GM19240 (cell line): ENCODE measurements at regions not wholly inside any gene's neighbourhood (a gene's known extent, or its start where the extent isn't known, plus 50 kb on each side); places are given as distances from the start of the nearest gene placed in this dataset.
A peak's percentile ranks its signal among the peaks of the same experiment; 100 is the strongest.
"Not testable (repeated sequence)": the region's sequence is repeated elsewhere in the genome, so short reads cannot be mapped to it uniquely, and the experiment has no call there.

ENCODE experiments used
- DNase-seq: peaks from one replicate; pipeline ENCODE4 v3.0.0; 2011; ENCODE audit warnings: low spot score; ENCODE audit not compliant: insufficient read length

DNA sequence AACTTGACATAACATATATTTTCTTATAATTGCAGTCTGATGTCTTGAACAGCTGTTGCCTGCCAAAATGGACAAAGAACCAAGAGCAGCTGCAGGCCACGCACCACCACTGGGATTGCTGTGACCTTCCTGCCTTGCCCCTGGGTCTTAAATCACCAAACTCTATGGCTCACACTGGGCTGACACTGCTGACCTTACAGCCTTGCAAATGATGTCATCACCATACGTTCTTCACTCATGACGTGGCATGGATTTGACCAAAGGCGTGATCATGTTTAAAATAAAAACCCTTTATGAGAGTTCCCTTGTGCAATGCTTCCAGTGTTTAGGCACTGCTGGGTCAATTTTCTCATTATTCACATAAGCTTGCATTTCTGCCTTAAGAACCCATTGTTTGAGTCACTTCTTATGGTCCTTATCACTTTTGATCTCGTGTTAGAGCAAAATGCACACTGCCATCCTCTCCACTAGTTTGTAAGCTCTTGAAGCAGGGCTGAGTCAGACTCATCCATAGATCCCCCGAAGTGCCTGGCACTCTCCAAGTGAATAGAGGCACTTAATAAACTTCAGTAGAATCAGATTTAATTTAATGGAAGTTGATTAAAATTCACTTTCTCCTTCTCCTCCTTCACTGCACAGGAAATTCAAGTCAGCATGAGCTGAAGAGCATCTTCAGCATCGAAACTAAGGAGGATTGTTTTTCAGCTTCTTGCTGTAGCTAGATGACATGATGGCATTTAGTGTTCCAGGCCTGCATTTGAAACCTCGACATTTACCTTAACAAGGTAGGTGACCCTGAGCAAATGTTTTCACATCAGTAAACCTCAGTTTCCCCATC lies 132.4 kb upstream of the PZP start:
- DNase-seq, result no peak

DNA sequence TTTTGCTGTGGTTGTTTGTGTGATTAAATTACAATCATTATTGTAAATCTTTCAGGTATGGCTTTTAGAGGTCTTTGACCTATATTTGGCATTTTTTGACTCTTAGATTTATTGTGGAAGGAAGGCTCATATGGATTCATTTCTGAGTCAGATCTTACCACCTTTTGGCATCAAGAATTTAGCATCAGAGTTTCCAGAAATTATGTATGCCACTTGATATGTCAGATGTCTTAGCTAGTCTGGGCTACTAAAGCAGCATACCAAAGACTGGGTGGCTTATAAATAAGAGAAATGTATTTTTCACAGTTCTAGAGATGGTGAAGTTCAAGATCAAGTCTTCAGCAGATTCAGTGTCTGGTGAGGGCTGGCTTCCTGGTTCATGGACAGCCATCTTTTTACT lies 129.5 kb upstream of the PZP start:
- DNase-seq, result no peak

DNA sequence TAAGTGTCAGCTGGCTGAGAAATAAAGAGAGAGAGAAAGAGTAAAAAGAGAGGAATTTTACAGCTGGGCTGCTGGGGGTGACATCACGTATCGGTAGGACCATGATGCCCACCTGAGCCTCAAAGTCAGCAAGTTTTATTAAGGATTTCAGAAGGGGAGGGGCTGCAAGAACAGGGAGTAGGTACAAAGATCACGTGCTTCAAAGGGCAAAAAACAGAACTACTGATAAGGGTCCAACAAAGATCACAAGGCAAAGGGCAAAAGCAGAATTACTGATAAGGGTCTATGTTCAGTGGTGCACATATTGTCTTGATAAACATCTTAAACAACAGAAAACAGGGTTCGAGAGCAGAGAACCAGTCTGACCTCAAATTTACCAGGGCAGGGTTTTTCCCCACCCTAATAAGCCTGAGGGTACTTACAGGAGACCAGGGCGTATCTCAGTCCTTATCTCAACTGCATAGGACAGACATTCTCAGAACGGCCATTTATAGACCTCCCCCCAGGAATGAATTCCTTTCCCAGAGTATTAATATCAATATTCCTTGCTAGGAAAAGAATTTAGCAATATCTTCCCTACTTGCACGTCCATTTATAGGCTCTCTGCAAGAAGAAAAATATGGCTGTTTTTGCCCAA lies 128.3 kb upstream of the PZP start:
- not testable (repeated sequence) for DNase-seq

DNA sequence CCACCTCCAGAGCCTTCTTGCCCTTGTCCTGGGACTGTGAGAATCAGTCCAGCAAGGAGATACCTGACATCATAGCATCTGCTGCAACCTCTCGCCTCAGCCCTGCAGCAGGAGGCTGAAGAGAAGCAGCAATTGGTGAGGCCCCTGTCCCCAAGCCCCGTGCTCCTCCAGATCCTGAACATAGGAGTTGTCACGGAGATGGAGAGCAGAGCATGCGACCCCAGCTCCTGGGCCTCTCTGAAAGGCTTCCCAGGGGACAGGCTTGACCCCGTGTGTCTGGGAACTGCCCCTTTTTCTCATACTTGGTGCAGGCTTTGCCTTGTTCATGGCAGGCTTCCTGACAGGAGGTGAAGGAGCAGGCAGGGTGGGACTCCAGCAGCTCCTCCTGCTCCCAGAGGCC lies 127.7 kb upstream of the PZP start:
- no peak for DNase-seq

DNA sequence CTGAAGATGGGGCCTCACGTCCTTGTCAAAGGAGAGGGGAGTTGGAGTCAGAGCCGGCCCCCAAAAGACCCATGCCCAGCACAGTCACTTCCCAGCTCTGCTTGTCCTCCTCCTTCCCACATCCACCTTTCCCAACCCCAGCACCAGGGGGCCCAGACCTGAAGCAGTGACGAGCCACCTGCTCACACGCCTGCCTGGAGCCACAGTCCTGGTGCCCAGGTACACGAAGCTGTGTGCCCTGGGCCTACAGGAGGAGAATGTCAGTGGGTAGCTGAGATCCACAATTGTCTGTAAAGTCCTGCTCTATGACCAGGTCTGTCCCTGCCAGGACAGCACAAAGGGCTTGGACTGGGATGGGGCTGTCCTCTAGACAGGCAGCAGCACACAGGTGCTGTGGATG lies 126.8 kb upstream of the PZP start:
- DNase-seq, result no peak

DNA sequence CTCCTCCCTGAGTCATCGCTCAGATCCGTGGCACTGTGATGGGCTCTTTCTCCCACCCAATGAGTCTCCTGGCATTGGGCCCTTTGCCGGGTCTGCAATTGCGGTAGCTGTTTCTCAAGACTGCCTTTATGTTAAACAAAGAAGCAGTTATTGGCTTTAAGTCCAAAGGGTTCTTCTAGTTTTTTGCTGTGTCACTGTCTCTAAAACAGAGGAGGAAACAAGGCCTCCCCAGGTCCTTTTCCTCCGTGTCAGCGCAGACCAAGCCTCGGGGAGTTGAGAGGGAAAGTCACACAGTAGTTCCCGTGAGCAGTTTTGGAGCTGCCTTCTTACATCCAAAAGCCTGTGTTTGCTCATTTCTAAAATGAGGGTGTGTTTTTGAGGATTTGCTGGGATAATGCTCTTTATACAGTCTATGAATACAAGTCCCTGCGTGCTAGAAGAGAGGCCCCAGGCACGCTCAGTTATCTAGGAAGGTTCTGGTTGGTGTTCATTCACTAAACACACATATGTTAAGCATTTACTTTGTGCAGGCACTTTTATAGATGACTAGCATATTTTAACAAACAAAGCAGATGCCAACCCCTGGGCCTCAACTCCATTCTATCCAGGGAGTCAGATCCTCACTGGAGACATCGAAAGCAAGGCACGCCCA lies 126.0 kb upstream of the PZP start:
- no peak for DNase-seq

DNA sequence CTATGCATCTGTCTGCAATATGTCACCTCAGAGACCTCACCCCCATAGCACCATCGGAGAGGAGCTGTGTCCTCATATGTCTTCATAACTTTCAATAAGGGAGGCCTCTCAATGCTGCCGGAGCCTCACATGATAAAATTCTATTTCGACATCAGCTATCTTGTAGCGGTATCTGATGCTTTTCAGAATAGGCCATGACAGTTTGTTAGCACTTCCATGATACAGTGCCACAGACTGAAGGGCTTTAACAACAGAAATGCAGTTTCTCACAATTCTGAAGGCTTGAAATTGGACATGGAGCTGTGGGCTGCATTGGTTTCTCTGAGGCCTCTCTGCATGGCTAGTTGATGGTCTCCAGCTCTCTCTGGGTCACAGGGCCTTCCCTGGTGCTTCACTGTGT lies 125.0 kb upstream of the PZP start:
- DNase-seq, result no peak

DNA sequence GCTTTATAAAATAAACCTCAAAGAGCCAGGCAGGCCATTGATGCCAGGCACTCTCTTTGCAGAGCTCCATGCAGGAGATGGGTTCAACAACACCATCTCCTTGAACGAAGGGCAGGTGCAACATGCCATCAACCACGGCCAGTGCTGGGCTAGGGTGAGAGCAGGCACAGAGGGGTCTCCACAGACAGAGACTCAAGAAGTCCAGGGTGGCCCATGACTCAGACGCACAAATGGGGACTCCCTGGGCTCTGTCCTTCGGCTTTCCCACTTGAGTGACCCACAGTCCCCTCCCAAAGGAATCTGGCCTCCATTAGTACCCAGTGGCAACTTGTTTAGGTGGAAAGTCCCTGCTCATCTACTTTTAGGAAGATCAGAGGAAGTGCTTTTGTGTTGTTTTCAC lies 124.4 kb upstream of the PZP start:
- no peak for DNase-seq

DNA sequence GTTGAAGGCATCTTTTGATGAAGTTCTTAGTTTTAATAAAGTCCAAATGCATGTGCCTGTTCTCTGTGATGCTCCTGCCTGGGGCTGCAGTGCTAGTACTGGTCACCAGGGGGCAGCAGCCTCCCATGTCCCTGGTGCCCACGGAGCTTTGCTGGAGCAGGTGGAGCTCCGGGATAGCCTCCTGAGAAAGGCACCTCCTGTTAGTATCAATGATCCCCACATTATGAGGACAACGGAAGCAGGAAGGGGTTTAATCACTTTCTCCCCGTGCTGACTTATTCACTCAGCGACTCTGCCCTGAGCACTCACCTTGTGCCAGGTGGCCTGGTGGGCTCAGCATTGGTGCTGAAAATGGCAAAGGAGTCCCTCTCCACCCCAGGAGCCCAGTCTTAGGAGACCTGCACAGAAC lies 123.0 kb upstream of the PZP start:
- peak; percentile 70 for DNase-seq

DNA sequence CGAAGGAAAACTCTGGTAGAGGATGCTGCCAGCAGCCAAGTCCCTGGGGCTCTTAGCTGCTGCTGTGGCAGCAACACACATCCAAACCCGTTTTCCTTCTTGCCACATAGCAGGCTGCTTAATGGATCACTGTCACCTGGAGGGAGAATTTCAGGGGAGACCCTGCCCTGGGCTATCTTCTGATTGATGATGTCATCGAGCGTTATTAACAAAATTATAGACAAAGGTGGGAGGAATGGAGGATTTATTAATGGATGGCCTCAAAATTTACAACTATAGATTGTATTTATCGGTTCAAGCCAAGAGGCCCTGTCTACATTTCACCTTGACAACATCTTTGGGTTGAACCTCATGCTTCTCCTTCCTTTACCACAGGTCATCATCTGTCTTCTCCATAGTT lies 120.8 kb upstream of the PZP start:
- DNase-seq, result no peak

DNA sequence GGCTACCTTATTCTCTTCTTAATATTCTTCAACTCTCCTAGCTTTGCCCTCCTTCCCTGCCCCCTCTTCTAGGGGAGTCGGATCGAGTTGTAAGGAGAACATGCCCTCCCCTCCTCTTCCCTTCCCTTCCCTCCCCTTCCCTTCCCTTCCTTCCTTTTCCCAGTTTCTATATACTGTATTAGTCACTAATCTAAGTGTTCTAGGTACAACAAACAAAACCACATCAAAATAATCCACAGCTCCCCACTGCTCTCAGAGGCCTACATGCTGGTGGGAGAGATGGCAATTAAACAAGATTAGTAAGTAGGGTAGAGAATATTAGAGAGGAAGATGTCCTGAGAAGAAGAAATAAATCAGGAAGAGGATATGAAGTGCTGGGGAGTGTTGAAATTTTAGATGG lies 119.9 kb upstream of the PZP start:
- DNase-seq, result no peak

DNA sequence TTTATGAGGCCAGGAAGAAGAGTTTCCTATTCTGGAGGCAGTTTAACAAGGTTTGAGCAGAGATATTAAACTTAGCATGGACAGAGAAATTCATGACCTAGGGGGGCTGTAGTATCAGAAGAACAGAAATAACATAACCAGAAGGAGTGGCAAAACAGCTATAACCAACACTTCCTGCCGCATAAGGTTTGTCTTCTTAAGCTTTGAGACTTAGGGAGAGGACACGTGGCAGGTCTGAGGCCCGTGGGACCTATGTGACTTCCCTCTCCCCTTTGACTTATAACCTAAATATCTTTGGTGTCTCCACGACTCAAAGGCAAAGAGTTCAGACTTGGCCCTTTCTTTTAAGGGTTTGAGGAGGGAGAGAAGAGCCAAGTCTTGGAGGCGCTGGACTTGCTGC lies 119.1 kb upstream of the PZP start:
- no peak for DNase-seq

DNA sequence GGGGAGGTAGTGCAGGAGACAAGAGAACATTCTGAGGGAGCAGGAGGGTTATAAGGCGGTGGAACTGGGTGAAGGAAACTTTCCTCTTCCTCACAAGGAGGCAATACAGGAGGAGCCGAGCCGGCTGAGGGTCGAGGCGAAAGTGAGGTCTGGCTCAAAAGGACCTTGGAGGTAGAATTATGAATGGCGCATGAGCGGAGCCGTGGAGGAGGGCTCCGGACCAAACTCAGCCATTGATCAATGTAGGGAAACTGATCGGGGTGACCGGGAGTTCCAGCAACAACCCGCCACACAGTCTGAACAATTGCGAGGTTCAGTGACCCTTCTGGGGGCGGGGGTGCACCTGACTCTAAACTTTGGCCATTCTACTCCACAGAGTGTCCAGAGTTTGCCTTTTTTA lies 118.7 kb upstream of the PZP start:
- not testable (repeated sequence) for DNase-seq

DNA sequence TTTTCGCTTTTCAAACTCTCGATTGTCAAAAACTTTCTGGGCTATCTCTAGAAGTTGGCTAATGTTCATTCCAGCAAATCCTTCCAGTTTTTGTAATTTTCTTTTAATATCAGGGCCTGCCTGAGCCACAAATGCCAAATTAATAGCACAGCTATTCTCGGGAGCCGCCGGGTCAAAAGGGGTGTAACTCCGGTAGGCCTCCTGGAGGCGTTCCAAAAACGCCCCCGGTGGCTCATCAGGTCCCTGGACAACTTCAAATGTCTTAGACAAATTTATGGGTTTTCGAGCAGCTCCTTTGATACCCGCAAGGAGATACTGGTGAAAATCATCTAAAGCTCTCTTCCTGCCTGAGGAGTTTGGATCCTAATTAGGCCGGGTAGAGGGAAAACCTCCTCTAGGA lies 117.9 kb upstream of the PZP start:
- no peak for DNase-seq

DNA sequence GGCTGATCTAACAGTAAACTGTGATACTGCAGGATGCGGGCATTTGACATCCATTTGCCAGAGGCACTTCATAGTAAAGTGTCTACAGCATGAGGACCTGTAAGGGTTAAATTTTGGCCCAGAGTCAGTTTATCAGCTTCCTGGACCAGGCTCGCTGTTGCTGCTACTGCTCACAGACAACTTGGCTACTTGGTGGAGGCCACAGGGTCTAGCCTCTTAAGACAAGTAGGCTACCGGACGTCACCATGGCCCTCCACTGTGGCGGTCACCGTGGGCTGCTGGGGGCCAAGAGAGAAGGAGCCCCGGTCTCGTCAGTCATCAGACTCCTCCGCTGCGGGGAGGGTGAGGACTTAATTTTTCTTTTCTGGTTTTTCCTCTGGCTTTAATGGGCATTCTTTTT lies 117.3 kb upstream of the PZP start:
- DNase-seq, result no peak

DNA sequence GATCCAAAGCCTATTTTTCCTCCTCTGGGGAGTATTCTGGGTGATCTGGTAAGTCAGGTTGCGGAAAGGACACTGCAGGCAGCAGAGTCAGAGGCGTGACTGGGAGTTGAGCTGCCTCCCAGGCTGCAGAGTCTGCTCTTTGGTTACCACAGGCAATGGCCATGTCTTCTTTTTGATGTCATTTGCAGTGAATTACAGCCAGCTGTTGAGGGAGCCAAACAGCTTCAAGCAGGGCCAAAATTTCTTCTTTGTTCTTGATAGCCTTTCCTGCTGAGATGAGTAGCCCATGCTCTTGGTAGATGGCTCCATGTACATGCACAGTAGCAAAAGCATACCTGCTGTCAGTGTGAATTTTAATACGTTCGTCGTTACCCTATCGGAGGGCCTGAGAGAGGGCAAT lies 116.6 kb upstream of the PZP start:
- no peak for DNase-seq

DNA sequence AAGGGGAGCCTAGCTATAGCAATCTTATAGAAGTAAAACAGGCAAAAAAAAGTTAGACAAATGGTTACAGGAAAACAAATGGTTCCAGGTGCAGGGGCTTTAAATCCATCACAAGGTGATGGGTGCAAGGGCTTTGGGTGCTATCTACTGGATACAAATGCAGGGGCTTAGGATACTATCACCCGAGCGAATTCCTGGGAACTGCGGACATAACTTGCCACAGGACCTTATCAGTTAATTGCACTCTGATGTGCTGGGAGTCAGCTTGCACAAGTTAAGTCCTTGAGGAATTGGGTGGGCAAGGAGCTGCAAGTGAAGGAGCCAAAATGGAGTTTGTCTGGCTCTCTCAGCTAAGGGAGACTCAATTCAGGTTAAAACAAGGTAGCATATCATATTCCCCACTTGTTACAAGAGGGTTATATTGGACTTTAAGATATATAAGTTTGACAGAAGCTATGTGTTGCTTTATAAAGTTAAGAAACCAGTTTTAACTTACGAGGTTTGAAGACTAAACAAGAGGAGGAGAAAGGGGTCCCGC lies 115.0 kb upstream of the PZP start:
- DNase-seq, result no peak

DNA sequence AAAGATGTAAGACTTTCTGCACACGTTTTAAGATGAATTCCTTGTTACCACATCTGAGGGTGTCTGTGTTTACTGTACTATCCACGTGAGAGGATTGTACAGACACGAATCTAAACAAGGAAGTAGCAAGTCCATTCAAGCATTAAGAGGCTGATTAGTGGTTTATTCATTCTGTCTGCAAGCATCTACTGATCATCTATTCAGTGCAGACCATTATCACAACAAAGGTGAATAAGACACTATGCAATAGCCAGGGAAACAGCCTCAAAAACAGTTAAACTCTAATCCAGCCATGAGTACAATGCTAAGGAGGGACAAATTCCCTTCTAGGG lies 111.6 kb upstream of the PZP start:
- DNase-seq, result no peak

DNA sequence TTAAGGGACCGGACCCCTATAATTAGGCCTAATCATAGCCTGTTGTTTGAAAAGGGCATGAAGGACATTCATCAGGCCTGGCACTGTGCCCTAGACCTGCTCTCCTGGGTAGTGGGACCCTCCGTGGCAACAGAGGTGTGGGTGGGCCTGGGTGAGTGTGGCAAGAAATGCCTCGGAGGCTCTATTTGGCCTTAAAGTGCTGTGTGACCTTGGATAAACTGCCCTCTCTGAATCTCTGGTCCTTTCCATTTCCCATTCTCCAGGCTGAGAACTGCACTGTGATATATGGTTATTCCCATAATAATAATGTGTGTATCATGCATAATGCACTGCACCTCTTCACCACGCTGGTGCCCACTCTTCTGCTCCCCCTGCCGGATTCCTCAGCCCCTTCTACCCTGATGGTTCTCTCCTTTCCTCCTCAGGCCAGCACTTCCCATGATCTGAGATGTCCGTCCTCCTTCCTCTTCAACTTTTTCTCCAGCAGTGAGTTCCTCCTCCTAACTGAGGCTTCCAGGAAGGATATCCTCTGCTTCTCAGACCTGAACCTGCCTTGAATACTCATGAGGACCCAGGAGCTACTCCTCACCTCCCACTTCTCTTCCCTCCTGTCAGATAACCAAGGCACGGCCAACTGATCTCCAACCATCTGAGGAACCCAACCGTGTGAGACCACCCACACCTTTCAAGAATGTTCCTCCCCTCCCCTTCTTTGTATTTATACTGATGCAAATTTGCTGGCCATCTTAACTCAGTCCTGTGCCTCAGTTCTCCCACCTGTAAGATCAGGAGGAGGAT lies 111.0 kb upstream of the PZP start:
- DNase-seq, result peak; percentile 32

DNA sequence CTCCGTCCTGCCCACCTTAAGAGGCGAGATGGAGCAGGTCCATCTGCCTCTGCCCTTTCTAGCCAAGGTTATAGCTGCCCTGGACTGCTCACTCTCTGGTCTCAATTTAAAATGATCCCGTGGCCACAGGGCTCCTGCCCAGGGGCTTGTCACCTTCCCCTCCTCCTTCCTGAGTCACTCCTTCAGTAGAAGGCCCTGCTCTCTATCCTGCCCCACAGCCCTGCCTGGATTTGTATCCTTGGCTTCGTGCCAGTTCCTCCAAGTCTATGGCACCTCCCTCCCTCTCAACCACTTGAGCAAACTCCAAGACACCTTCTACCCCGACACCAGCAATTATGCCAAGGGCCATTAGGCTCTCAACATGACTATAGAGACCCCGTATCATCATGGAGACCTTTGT lies 105.3 kb upstream of the PZP start:
- DNase-seq, result not testable (repeated sequence)
